ENCODE measurements at regions not wholly inside any gene's neighbourhood (a gene's known extent, or its start where the extent isn't known, plus 50 kb on each side); places are given as distances from the start of the nearest gene placed in this dataset.

GRCh38 chr5:133801431-133801830, 167.0 kb downstream of the C5orf15 start:
- DNase-seq (ENCODE audit: low read depth, low spot score), result no peak

GRCh38 chr5:133799571-133800237, 168.7 kb downstream of the C5orf15 start:
- no peak for DNase-seq (ENCODE audit: low read depth, low spot score)

GRCh38 chr5:133797167-133797566, 171.3 kb downstream of the C5orf15 start:
- DNase-seq (ENCODE audit: low read depth, low spot score), result no peak

GRCh38 chr5:133796186-133796585, 172.2 kb downstream of the C5orf15 start:
- DNase-seq (ENCODE audit: low read depth, low spot score), result no peak

GRCh38 chr5:133794771-133795415, 173.5 kb downstream of the C5orf15 start:
- DNase-seq (ENCODE audit: low read depth, low spot score), result no peak

- DNase-seq (ENCODE audit: low read depth, low spot score), result no peak
Observed at GRCh38 chr5:133793756-133794465, 174.5 kb downstream of the C5orf15 start.

- no peak for DNase-seq (ENCODE audit: low read depth, low spot score)
Observed at GRCh38 chr5:133792655-133793054, 175.8 kb downstream of the C5orf15 start.

GRCh38 chr5:133792024-133792423, 176.4 kb downstream of the C5orf15 start:
- no peak for DNase-seq (ENCODE audit: low read depth, low spot score)

GRCh38 chr5:133790898-133791297, 177.5 kb downstream of the C5orf15 start:
- DNase-seq (ENCODE audit: low read depth, low spot score), result no peak

- DNase-seq (ENCODE audit: low read depth, low spot score), result no peak
Observed at GRCh38 chr5:133789428-133789827, 177.1 kb upstream of the FSTL4 start.

GRCh38 chr5:133788121-133788520, 175.8 kb upstream of the FSTL4 start:
- no peak for DNase-seq (ENCODE audit: low read depth, low spot score)

GRCh38 chr5:133786420-133786819, 174.1 kb upstream of the FSTL4 start:
- DNase-seq (ENCODE audit: low read depth, low spot score), result no peak

- DNase-seq (ENCODE audit: low read depth, low spot score), result no peak
Observed at GRCh38 chr5:133785182-133785581, 172.8 kb upstream of the FSTL4 start.

GRCh38 chr5:133783481-133783880, 171.1 kb upstream of the FSTL4 start:
- DNase-seq (ENCODE audit: low read depth, low spot score), result no peak

- DNase-seq (ENCODE audit: low read depth, low spot score), result no peak
Observed at GRCh38 chr5:133782736-133783135, 170.4 kb upstream of the FSTL4 start.

GRCh38 chr5:133781436-133782225, 169.3 kb upstream of the FSTL4 start:
- no peak for DNase-seq (ENCODE audit: low read depth, low spot score)

GRCh38 chr5:133780619-133781280, 168.4 kb upstream of the FSTL4 start:
- no peak for DNase-seq (ENCODE audit: low read depth, low spot score)

GRCh38 chr5:133779828-133780475, 167.6 kb upstream of the FSTL4 start:
- DNase-seq (ENCODE audit: low read depth, low spot score), result no peak

- DNase-seq (ENCODE audit: low read depth, low spot score), result no peak
Observed at GRCh38 chr5:133778636-133779035, 166.3 kb upstream of the FSTL4 start.

GRCh38 chr5:133777951-133778350, 165.6 kb upstream of the FSTL4 start:
- no peak for DNase-seq (ENCODE audit: low read depth, low spot score)
